ENCODE measurements at regions not wholly inside any gene's neighbourhood (a gene's known extent, or its start where the extent isn't known, plus 50 kb on each side); places are given as distances from the start of the nearest gene placed in this dataset.

DNA sequence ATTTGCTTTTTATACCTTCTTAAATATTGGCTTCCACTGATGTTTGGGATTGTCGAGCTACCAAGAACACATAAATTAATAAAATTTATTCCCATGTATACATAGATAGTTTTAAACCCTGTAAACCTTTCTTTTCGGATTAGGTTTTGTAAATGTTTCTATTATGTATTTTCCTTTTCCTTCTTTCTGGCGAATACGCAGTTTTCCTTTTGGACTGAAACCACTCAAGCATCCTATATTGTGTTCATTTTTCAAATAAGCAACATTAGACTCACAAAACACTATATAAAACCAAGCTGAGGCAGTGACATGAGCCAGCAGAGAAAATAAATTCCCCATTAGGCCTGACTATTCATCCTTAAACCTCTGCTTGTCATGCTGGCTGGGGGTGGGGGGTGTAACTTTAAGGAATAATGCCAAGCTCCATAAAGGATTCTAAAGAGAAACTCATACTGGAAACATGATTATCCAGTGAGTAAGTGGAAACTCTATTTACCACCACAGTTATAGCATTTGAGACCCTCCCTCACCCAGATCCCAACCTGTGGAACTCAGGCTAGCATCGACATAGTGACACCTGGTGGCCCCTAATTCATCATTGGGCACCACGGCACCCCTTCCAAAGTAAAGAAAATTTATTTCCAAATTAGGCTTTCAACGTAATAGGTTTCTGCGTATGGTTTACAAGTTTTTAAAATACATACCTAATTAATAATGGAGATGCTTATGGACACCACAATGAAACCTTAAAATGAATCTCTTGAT lies 86.5 kb upstream of the CELF2 start:
- DNase-seq (ENCODE audit: extremely low spot score, insufficient read length, low read depth) (no peak), FAIRE-seq (no peak)

DNA sequence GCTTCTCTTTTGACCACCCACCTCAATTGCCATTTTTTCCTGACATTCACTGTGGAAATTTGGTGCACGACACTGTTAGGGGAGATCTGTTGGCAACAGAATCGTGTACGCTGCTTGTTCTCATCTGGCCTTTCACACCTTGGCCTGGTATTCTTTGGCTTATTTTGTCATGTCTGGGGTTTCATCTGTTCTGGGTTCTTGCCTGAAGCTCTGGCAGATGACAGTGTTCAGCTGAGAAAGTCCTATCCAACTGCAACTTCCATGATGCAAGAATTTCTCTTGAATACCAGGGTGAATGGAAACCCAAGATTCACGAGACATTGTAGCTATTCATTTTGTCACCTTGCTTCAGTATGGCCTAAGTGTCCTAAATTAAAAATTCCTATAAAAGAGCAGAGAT lies 82.6 kb upstream of the CELF2 start:
- DNase-seq (ENCODE audit: extremely low spot score, insufficient read length, low read depth) (no peak), FAIRE-seq (no peak)

DNA sequence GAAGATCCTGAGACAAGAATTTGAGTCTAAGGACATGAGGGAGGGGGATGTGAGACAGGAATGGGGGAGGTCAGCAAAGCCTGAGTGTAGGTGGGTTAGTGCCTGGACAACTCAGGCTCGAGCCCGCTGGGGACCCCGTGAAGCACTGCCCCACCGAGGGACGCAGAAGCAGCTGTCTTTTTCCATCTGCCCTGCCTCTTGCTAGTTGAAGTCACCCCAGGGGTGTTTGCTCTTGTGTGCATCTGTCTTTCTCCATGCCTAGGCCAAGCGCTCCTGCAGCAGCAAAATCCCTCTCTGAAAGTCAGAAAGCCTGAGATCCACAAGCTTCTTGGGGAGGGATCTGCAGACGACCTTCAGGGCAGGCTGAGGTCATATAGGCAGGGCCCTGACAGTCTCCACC lies 79.0 kb upstream of the CELF2 start:
- no peak for FAIRE-seq
- DNase-seq (ENCODE audit: extremely low spot score, insufficient read length, low read depth), result no peak

DNA sequence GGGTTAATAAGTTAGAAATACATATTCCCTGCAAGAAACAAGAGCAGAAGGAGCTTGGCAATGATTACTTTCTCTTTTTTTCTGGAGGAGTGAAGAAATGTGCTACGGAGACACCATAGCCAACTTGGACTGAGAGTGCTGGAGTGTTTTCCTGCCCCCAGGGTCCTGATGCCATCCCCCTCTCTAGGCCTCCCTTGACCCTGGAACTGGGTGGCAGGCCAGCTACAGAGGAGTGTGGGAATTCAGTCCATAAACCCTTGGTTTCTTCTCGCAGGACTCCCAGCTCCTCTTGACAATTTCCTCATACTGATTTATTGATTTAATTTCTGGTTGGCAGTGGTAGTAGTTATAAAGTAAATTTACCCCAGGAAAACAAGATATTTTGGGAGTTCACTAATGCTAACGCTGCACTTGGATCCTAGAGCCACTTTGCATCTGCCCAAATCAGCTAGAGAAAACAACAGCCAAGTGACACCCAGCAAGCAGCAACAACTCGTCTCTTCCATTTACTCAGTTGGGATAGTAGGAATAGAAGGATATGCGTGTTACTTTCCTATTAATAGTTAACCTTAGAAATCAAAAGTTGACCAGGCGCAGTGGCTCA lies 76.4 kb upstream of the CELF2 start:
- FAIRE-seq (no peak), DNase-seq (ENCODE audit: extremely low spot score, insufficient read length, low read depth) (no peak)

DNA sequence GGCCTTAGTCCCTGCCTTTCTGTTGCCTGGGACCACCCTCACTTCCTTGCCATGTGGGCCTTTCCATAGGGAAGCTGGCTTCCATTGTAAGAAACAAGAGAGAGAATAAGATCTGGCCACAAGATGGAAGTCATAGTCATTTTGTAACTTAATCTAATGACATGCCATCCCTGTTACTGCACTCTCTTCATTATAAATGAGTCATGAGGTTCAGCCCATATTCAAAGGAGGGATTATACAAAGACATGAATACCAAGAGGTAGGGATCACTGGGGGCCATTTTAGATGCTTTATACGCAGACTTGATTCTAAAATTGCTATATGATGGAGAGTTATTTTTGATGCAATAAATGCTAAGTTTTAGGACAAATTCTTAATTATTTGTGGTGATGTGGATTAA lies 75.2 kb upstream of the CELF2 start:
- DNase-seq (ENCODE audit: extremely low spot score, insufficient read length, low read depth) (no peak), FAIRE-seq (no peak)

DNA sequence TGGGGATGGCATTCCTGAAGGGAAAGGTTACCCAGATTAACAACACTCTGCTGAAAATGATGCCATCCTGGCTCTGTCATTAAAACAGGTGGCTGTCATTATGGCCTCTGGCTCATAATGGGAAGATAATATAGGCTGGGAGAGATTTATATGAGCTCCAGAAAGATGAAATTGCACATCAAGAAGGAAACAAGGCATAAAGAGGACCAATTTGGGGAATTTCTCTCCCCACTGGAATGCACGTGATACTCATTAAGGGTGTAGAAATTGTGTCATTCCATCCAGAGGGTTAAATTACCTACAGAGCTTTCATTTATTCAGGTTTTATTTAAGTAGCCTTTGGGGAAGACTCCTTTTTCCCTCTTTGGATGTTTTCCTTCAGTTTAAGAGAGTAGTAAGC lies 71.6 kb upstream of the CELF2 start:
- DNase-seq (ENCODE audit: extremely low spot score, insufficient read length, low read depth), result no peak
- FAIRE-seq, result no peak

DNA sequence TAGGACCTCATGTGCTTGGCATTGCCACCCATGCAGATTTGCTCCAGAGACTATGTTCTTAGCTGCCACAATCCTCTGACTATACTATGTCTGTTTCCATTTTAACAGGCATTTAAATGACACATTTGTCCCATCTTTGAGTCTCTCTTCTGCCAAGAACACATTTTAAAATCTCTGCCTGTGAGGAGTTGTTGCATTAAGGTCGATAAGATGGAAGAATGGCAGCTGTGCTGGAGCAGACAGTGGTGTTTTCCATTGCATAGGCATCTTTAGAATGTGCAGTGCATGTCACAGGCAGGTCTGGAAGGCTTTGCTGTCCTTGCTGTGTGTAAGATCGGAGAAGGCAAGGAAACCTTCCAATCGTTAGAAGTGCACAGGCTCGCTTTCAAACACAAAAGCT lies 70.9 kb upstream of the CELF2 start:
- FAIRE-seq, result no peak
- DNase-seq (ENCODE audit: extremely low spot score, insufficient read length, low read depth), result no peak

DNA sequence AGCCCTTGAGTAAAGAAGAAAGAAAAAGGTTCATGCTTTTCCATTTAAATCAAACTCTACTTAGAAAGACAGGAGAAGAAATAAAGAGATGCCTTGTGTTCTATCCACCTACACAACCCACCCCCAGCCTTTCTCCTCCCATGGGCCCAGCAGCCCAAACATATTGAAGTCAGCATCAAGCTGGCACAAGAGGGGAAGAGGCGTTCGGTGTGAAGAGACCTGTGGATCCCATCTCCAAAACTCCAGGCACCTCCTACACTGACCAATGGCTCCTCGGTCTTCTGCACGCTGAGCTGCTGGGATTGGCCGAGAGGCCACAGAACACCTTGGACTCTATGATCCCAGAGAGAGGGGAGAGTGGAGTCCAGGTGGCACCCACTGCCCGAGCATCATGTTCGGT lies 66.0 kb upstream of the CELF2 start:
- FAIRE-seq, result no peak
- DNase-seq (ENCODE audit: extremely low spot score, insufficient read length, low read depth), result no peak

DNA sequence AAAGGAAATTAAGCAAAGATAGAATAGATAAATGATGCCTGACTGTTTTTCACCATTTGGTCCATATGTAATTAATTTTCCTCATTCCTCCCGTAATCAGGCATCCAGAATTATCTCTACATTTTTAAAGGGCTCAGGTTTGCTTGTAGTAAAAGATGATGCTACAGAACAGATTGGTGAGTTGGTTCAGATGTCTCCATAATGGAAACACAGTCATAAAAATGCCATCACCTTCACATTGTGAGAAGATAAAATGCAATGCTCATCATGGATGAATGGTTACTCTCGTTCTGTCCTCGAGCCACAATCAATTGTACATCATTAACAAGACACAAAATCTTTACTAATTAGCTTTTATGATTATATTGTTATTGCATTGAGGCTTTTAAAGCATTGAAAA lies 64.9 kb upstream of the CELF2 start:
- no peak for DNase-seq (ENCODE audit: extremely low spot score, insufficient read length, low read depth)
- no peak for FAIRE-seq

DNA sequence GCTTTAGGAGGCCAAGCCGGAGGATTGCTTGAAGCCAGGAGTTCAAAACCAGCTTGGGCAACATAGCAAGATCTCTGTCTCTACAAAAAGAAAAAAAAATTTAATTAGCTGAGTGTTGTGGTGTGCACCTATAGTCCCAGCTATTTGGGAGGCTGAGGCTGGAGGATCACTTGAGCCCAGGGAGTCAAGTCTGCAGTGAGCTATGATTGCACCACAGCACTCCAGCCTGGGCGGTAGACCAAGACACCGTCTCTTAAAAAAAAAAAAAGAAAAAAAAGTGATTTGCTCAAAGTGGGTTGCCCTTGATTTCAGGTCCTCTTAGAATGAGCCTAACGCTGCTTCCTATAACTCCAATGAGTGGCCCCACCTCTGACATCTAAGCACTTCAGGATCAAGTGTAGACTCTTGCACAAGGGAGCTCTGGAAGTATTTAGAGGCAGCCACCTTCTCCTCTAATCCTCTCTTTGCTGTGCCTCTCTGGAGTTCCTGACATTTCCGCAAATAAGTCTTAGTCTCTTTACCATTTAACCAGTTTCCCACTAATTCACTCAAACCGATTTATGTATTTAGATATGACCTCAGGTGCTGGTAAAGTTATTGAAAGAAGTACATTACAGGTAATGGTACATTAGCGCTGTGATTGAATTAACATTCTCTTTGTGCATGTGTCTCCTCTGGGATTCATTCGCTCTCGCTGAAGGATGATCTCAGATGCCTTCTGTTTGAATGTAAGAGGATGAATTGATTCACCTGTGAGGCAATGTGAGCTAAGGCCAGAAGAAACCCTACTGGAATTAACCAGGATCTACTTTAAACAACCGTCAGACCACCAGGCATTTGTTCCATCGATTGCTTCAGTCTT lies 60.8 kb upstream of the CELF2 start:
- FAIRE-seq (no peak), DNase-seq (ENCODE audit: extremely low spot score, insufficient read length, low read depth) (no peak)

DNA sequence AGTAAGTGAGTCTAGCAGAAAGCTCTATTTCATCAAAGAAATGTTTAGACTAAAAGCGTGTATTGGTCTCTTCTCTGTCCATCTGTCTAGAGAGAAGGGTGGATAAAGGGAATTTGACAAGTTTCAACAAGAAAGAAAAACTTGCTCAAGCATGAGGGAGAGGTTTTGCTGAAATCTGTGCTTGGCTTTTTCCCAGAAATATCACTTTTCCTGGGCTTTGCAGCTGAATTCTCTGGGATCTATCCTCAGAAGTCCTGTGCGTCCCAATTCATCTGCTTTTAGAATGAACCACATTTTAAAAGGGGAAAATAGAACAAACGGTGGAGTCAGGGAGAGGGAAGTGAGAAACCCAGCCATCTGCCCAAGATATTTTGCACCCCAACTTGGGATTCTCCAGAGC lies 59.6 kb upstream of the CELF2 start:
- DNase-seq (ENCODE audit: extremely low spot score, insufficient read length, low read depth), result no peak
- FAIRE-seq, result no peak

DNA sequence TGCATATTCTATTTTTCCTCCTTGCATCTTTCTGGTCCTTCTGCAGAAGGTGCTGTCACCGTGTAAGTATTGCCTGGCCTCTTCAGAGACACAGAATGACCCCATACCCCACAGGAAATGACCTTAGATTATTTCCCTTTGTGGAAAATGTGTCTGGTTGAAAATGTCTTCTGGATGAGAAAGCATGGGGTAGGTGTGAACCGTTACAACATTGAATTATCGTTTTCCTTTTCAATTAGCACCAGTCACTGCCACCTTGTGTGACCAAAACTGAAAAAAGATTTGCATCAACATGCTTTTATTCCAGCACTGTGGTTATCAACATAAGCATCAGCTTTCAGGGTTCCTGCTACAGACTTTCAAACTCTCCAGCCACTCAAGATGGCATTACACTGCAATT lies 58.0 kb upstream of the CELF2 start:
- DNase-seq (ENCODE audit: extremely low spot score, insufficient read length, low read depth) (no peak), FAIRE-seq (peak; percentile 45)

DNA sequence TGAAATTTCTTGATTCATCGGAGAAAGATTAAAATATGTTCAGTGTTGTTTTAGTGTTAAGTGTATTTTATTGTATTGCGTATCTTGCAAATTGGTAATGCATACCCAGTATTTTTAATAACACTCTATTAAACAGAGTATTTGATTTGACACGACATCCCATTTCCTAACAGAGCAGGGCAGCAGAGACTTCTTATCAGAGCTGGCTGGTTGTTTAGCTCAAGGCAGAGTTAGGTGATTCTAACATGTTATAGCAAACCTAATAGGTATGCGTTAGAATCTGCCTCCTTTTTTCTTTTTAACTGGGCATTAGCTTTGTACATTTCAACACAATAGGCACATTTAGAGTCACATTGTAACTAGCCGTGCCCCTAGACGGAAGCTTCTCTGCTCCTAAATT lies 57.1 kb upstream of the CELF2 start:
- FAIRE-seq (no peak), DNase-seq (ENCODE audit: extremely low spot score, insufficient read length, low read depth) (no peak)

DNA sequence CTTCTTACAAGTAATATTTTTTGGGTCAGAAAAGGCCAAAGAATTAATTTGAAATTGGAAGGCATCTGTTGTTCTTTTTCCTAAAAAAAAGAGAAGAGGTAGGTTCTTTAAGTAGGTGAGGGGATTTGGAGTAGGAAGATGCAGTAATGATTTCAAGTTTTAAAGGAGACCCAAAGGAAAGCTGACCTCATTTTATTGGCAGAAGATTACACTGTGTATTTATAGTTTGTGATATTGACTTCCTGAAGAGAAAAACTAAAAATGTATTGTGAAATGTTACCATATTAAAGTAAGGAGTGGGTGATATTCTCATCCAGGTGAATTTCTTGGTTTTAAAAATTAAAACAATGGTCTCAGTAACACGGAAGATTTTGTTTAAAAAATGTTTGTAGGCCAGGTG lies 56.6 kb upstream of the CELF2 start:
- DNase-seq (ENCODE audit: extremely low spot score, insufficient read length, low read depth) (no peak), FAIRE-seq (no peak)

DNA sequence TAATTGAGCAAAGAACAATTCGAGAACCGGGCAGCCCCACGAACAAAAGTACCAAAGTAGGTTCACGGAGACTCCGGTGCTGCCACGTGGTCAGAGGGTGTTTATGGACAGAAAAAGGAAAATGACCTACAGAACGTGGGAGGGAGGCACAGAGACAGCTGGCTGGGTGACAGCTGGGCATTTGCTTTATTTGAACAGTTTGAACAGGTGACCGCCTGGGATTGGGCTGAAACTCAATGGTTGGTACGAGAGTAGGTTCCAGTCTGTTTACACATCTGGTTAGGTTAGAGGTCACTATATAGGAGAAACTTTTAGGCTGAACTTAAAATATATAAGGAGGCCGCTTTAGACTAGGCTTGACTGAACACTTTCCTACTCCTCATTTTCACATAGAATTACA lies 50.6 kb upstream of the CELF2 start:
- no peak for FAIRE-seq
- no peak for DNase-seq (ENCODE audit: extremely low spot score, insufficient read length, low read depth)

DNA sequence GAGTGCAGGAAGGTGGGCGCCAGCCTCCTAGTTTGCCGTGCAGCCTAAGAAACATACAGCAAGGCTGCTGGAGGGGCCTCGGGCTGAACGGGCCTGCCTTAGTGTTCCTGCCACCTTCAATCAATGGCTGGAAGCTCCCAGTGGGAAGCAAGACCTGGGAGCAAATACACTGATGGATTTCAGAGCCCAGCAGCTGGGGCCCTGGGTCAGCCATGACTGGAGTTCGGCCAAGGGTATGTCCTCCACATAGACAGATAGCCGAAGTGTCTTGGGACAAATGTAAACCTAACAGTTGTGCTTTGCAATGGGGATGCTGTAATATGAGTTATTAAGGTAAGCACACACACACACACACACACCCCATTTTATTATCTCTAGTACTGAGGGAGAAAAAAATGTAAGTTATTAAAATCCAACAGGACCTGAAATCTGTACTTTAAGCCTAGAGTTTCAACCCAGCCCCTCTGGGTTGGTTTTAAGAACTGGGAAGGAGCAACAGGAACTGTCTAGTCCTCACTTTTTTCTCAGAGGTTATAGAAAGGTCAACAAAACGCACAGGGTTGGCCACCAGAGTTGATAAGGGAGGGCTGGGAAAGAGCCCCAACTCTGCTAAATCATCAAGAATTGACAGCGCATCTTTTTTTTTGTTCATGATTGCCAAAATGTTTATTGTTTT lies 50.0 kb upstream of the CELF2 start:
- DNase-seq (ENCODE audit: extremely low spot score, insufficient read length, low read depth) (no peak), FAIRE-seq (no peak)

Data from GM18507 (cell line).